Suprapubic skin (tissue), 4 donors: ENCODE measurements at regions not wholly inside any gene's neighbourhood (a gene's known extent, or its start where the extent isn't known, plus 50 kb on each side); places are given as distances from the start of the nearest gene placed in this dataset.

Experiments used
- DNase-seq, 2 donors: peaks; one replicate each; pipeline ENCODE4 v3.0.0-alpha.2; 2019; ENCODE audit warnings: low spot score in 2 of 2
- H3K27ac ChIP-seq: fragments of 200-600 bp; sonication (generic); one replicate; pipeline ENCODE4 v1.5.1; 2019
- H3K27me3 ChIP-seq: fragments of 200-600 bp; sonication (generic); one replicate; pipeline ENCODE4 v1.5.1; 2019
- H3K36me3 ChIP-seq: fragments of 200-600 bp; sonication (generic); one replicate; pipeline ENCODE4 v1.5.1; 2019
- H3K4me1 ChIP-seq: fragments of 200-600 bp; sonication (generic); one replicate; pipeline ENCODE4 v1.5.1; 2019
- H3K4me3 ChIP-seq: fragments of 200-600 bp; sonication (generic); one replicate; pipeline ENCODE4 v1.5.1; 2019; ENCODE audit warnings: mild to moderate bottlenecking
- H3K9me3 ChIP-seq: fragments of 200-600 bp; sonication (generic); one replicate; pipeline ENCODE4 v1.5.1; 2019
- CTCF ChIP-seq, 2 donors: fragments of 200-600 bp in 1 of 2; fragments of 450-650 bp in 1 of 2; sonication (generic) in 1 of 2; IDR thresholded peaks; one replicate each; pipeline ENCODE4 v1.5.1; 2016 to 2019; ENCODE audit warnings: antibody characterized with exemption in 2 of 2, mild to moderate bottlenecking in 1 of 2, moderate library complexity in 1 of 2
- EP300 ChIP-seq: sonication (generic); formaldehyde crosslinking; IDR thresholded peaks from one replicate; pipeline ENCODE4 v1.6.1; 2017; ENCODE audit warnings: antibody characterized with exemption
- POLR2A ChIP-seq, 2 donors: fragments of 450-650 bp; IDR thresholded peaks; one replicate each; pipeline ENCODE4 v1.6.1; 2017; ENCODE audit warnings: antibody characterized with exemption in 2 of 2, mild to moderate bottlenecking in 2 of 2, moderate library complexity in 2 of 2
- POLR2AphosphoS5 ChIP-seq, 3 donors: sonication (generic); formaldehyde crosslinking; IDR thresholded peaks; one replicate each; pipeline ENCODE4 v1.6.1; 2017; ENCODE audit warnings: antibody characterized with exemption in 3 of 3
- WGBS: methylation state at CpG from one replicate; pipeline ENCODE4 v1.1.5; 2018; 5-methylcytosine and 5-hydroxymethylcytosine counted together

- no peak for DNase-seq
- TF ChIP-seq EP300 (no peak), POLR2AphosphoS5 (IDR thresholded peaks at IDR 0.05) (no peak), POLR2A (IDR thresholded peaks at IDR 0.05) (no peak), CTCF (IDR thresholded peaks at IDR 0.05) (no peak)
- Histone ChIP-seq H3K9me3 (no peaks in the 10 kb centered on the region), H3K27ac (no peak overlapping the region), H3K4me3 (no peak overlapping the region), H3K36me3 (no peaks in the 10 kb centered on the region), H3K4me1 (no peaks in the 10 kb centered on the region), H3K27me3 (no peaks in the 10 kb centered on the region)
- 88% methylated on average over 1 of the region's 1 CpG for WGBS
Measured at GRCh38 chr17:63163158-63163520, 197.1 kb downstream of the TANC2 start.

GRCh38 chr17:63165400-63165799 lies 199.4 kb downstream of the TANC2 start:
- 94% methylated on average over 2 of the region's 2 CpGs for WGBS
- H3K4me3 ChIP-seq = no peak overlapping the region
- H3K36me3 ChIP-seq = no peaks in the 10 kb centered on the region
- no peak overlapping the region for H3K27ac ChIP-seq
- no peaks in the 10 kb centered on the region for H3K9me3 ChIP-seq
- no peak for TF ChIP-seq CTCF (IDR thresholded peaks at IDR 0.05)
- no peaks in the 10 kb centered on the region for H3K27me3 ChIP-seq
- H3K4me1 ChIP-seq = no peaks in the 10 kb centered on the region
- no peak for DNase-seq

GRCh38 chr17:63170795-63171194 lies 204.8 kb downstream of the TANC2 start:
- DNase-seq = no peak
- Histone ChIP-seq H3K4me3 (no peak overlapping the region), H3K36me3 (no peaks in the 10 kb centered on the region), H3K4me1 (no peaks in the 10 kb centered on the region), H3K27ac (no peak overlapping the region), H3K27me3 (no peaks in the 10 kb centered on the region), H3K9me3 (no peaks in the 10 kb centered on the region)
- WGBS = 90% methylated on average over 3 of the region's 3 CpGs
- TF ChIP-seq CTCF (IDR thresholded peaks at IDR 0.05) (no peak), POLR2AphosphoS5 (IDR thresholded peaks at IDR 0.05) (no peak), POLR2A (IDR thresholded peaks at IDR 0.05) (no peak), EP300 (no peak)

GRCh38 chr17:63171428-63172393 lies 205.7 kb downstream of the TANC2 start:
- TF ChIP-seq EP300 (no peak), POLR2AphosphoS5 (IDR thresholded peaks at IDR 0.05) (no peak), POLR2A (IDR thresholded peaks at IDR 0.05) (no peak), CTCF (IDR thresholded peaks at IDR 0.05) (no peak)
- no peak overlapping the region for H3K27ac ChIP-seq
- DNase-seq = no peak
- WGBS = 88% methylated on average over 5 of the region's 5 CpGs
- no peaks in the 10 kb centered on the region for H3K4me1 ChIP-seq
- no peaks in the 10 kb centered on the region for H3K36me3 ChIP-seq
- no peak overlapping the region for H3K4me3 ChIP-seq
- no peaks in the 10 kb centered on the region for H3K9me3 ChIP-seq
- no peaks in the 10 kb centered on the region for H3K27me3 ChIP-seq

- DNase-seq = no peak
- Histone ChIP-seq H3K4me1 (no peaks in the 10 kb centered on the region), H3K27me3 (no peaks in the 10 kb centered on the region), H3K9me3 (no peaks in the 10 kb centered on the region), H3K36me3 (no peaks in the 10 kb centered on the region), H3K27ac (no peak overlapping the region), H3K4me3 (no peak overlapping the region)
- WGBS = 74% methylated on average over 1 of the region's 1 CpG
- no peak for TF ChIP-seq POLR2A (IDR thresholded peaks at IDR 0.05)
- no peak for TF ChIP-seq CTCF (IDR thresholded peaks at IDR 0.05)
- TF ChIP-seq EP300 = no peak
- TF ChIP-seq POLR2AphosphoS5 (IDR thresholded peaks at IDR 0.05) = no peak
Measured at GRCh38 chr17:63173450-63173849, 207.4 kb downstream of the TANC2 start.
